OCI-LY1 (cell line): ENCODE measurements at regions not wholly inside any gene's neighbourhood (a gene's known extent, or its start where the extent isn't known, plus 50 kb on each side); places are given as distances from the start of the nearest gene placed in this dataset.

Source experiments
- H2AFZ ChIP-seq: fragments of 200-600 bp; sonication (generic), shearing (Covaris generic); 2 replicates; pipeline ENCODE4 v1.6.0; 2014; ENCODE audit warnings: antibody characterized with exemption, mild to moderate bottlenecking, low read length
- H3F3A ChIP-seq: fragments of 200-600 bp; sonication (generic), shearing (Covaris generic); 2 replicates; pipeline ENCODE4 v1.6.0; 2014; ENCODE audit warnings: mild to moderate bottlenecking, antibody characterized with exemption, low read length, moderate library complexity; ENCODE audit not compliant: insufficient read depth
- H3K27ac ChIP-seq: fragments of 200-600 bp; sonication (generic); 2 replicates; pipeline ENCODE4 v1.5.1; 2014; ENCODE audit warnings: low read length, mixed run types, mild to moderate bottlenecking, low read depth; ENCODE audit not compliant: poor library complexity, severe bottlenecking
- H3K27me3 ChIP-seq: fragments of 200-600 bp; sonication (generic); 2 replicates; pipeline ENCODE4 v1.6.0; 2014; ENCODE audit warnings: antibody characterized with exemption, mild to moderate bottlenecking, low read length, moderate library complexity; ENCODE audit not compliant: insufficient read depth
- H3K36me3 ChIP-seq: fragments of 200-600 bp; sonication (generic); 2 replicates; pipeline ENCODE4 v1.6.1; 2014; ENCODE audit warnings: mild to moderate bottlenecking, antibody characterized with exemption, low read length, moderate library complexity, mixed read lengths; ENCODE audit not compliant: insufficient read depth
- H3K4me1 ChIP-seq: fragments of 200-600 bp; sonication (generic); 2 replicates; pipeline ENCODE4 v1.5.1; 2014; ENCODE audit warnings: mild to moderate bottlenecking, low read length, moderate library complexity; ENCODE audit not compliant: insufficient read depth, severe bottlenecking
- H3K4me2 ChIP-seq: fragments of 200-600 bp; sonication (generic), shearing (Covaris generic); 2 replicates; pipeline ENCODE4 v1.6.1; 2014; ENCODE audit warnings: low read length
- H3K4me3 ChIP-seq: fragments of 200-600 bp; sonication (generic); 2 replicates; pipeline ENCODE4 v1.5.1; 2014; ENCODE audit warnings: low read length, low read depth, mild to moderate bottlenecking, mixed read lengths; ENCODE audit not compliant: poor library complexity, severe bottlenecking
- H3K79me2 ChIP-seq: fragments of 200-600 bp; shearing (Covaris generic); 2 replicates; pipeline ENCODE4 v1.6.1; 2016; ENCODE audit warnings: mixed run types, low read length, mixed read lengths; ENCODE audit not compliant: insufficient read depth
- H3K9ac ChIP-seq: fragments of 200-600 bp; sonication (generic), shearing (Covaris generic); 2 replicates; pipeline ENCODE4 v1.6.1; 2014; ENCODE audit warnings: mild to moderate bottlenecking, low read length, mixed read lengths
- H3K9me2 ChIP-seq: fragments of 200-600 bp; sonication (generic), shearing (Covaris generic); 2 replicates; pipeline ENCODE4 v1.6.1; 2014; ENCODE audit warnings: low read depth, mild to moderate bottlenecking, low read length, mixed read lengths
- H3K9me3 ChIP-seq: fragments of 200-600 bp; shearing (Covaris generic); 2 replicates; pipeline ENCODE4 v1.6.1; 2014; ENCODE audit warnings: low read length, mixed read lengths
- H4K20me1 ChIP-seq: fragments of 200-600 bp; sonication (generic), shearing (Covaris generic); 2 replicates; pipeline ENCODE4 v1.6.0; 2016; ENCODE audit warnings: mild to moderate bottlenecking, low read length; ENCODE audit not compliant: insufficient read depth
- EZH2 ChIP-seq: fragments of 200-600 bp; sonication (generic), shearing (Covaris generic); IDR thresholded peaks from 2 replicates; pipeline ENCODE4 v1.8.0; 2017; ENCODE audit warnings: borderline replicate concordance, mixed run types, mild to moderate bottlenecking, antibody characterized with exemption, low read length, moderate library complexity, mixed read lengths
- TF ChIP-seq, protein P1 (sequence below): fragments of 200-600 bp; sonication (generic), shearing (Covaris generic); IDR thresholded peaks from 2 replicates; pipeline ENCODE4 v1.5.1; 2017; ENCODE audit warnings: mild to moderate bottlenecking, antibody characterized with exemption, low read length, moderate library complexity, mixed read lengths

DNA sequence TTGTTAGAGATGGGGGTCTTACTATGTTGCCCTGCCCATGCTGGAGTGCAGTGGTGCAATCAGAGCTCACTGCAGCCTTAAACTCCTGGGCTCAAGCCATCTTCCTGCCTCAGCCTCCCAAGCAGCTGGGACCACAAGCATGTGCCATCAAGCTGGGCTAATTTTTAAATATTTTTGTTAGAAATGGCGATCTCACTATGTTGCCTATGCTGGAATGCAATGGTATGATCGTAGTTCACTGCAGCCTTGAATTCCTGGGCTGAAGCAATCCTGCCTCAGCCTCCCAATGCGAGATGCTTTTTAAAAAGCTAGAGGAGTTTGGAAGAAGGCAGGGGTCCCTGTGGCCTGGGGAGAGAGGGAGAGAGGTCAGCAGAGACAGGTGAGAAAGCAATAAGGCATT is 600.1 kb upstream of the AUTS2 start:
- Histone ChIP-seq H2AFZ (no peak overlapping the region), H3K27ac (no peak overlapping the region), H3K27me3 (no peaks in the 10 kb centered on the region), H3K9me3 (peaks cover 6% of the 10 kb centered on the region; the same call in 1 of the 2 replicates), H3K9ac (no peak overlapping the region), H3K36me3 (no peaks in the 10 kb centered on the region), H3K4me1 (no peaks in the 10 kb centered on the region), H4K20me1 (no peaks in the 10 kb centered on the region), H3K79me2 (no peaks in the 10 kb centered on the region), H3F3A (no peaks in the 10 kb centered on the region), H3K9me2 (no peaks in the 10 kb centered on the region), H3K4me2 (no peak overlapping the region), H3K4me3 (no peak overlapping the region)
- TF ChIP-seq, protein P1, sequence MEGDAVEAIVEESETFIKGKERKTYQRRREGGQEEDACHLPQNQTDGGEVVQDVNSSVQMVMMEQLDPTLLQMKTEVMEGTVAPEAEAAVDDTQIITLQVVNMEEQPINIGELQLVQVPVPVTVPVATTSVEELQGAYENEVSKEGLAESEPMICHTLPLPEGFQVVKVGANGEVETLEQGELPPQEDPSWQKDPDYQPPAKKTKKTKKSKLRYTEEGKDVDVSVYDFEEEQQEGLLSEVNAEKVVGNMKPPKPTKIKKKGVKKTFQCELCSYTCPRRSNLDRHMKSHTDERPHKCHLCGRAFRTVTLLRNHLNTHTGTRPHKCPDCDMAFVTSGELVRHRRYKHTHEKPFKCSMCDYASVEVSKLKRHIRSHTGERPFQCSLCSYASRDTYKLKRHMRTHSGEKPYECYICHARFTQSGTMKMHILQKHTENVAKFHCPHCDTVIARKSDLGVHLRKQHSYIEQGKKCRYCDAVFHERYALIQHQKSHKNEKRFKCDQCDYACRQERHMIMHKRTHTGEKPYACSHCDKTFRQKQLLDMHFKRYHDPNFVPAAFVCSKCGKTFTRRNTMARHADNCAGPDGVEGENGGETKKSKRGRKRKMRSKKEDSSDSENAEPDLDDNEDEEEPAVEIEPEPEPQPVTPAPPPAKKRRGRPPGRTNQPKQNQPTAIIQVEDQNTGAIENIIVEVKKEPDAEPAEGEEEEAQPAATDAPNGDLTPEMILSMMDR, result no peak
- no peak for TF ChIP-seq EZH2

DNA sequence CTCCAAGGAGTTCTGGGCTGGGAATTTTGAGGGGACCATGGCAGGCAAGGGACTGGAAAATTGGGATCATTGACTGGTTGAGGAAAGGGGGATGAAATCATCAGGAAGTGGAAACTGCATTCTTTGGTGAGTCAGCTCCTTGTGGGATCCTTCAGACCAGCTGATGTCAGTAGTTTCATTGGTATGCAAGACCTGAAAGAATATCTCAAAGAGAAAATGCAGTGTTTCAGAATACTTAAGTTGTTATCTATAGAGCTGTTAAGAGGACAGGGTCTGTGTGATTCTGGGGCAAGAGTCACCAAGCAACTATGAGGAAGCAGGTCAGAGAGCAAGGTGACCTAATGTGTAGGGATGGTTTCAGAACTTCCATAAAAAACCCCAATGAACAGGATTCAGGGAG is 595.9 kb upstream of the AUTS2 start:
- H3K9me3 ChIP-seq, result peaks cover 6% of the 10 kb centered on the region; the same call in 1 of the 2 replicates
- no peaks in the 10 kb centered on the region for H3K9me2 ChIP-seq
- H3K4me1 ChIP-seq, result no peaks in the 10 kb centered on the region
- H4K20me1 ChIP-seq, result no peaks in the 10 kb centered on the region
- H3F3A ChIP-seq, result no peaks in the 10 kb centered on the region
- no peak overlapping the region for H3K27ac ChIP-seq
- H3K4me3 ChIP-seq, result no peak overlapping the region
- H3K9ac ChIP-seq, result no peak overlapping the region
- H2AFZ ChIP-seq, result no peak overlapping the region
- no peak overlapping the region for H3K4me2 ChIP-seq
- H3K27me3 ChIP-seq, result no peaks in the 10 kb centered on the region
- H3K36me3 ChIP-seq, result no peaks in the 10 kb centered on the region
- TF ChIP-seq EZH2, result no peak
- TF ChIP-seq, protein P1, result no peak
- H3K79me2 ChIP-seq, result no peaks in the 10 kb centered on the region

DNA sequence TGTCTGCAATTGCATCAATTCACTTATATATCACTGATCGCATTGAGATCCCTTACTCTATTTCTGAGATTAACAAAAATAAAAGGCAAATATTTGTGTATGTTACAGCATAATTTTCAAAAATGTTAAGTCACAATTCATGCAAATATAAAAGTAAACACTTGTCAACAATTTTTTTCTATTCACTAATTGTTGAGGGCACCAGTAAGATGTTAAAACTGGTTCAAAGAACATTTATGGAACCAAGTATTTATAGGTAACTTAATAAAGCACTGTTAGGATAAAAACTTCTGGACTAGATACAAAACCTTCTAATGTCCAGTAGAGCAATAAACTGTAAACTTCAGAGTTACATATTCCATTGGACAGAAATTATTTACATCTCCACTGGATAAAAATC is 586.1 kb upstream of the AUTS2 start:
- Histone ChIP-seq H3K9ac (no peak overlapping the region), H3K79me2 (no peaks in the 10 kb centered on the region), H3K27ac (no peak overlapping the region), H2AFZ (no peak overlapping the region), H3K4me2 (no peak overlapping the region), H3K27me3 (no peaks in the 10 kb centered on the region), H3K4me3 (no peak overlapping the region), H4K20me1 (no peaks in the 10 kb centered on the region), H3K4me1 (no peaks in the 10 kb centered on the region), H3K36me3 (no peaks in the 10 kb centered on the region), H3F3A (no peaks in the 10 kb centered on the region), H3K9me3 (no peaks in the 10 kb centered on the region), H3K9me2 (no peaks in the 10 kb centered on the region)
- TF ChIP-seq EZH2, result no peak
- TF ChIP-seq, protein P1, result no peak
